ENCODE measurements at regions not wholly inside any gene's neighbourhood (a gene's known extent, or its start where the extent isn't known, plus 50 kb on each side); places are given as distances from the start of the nearest gene placed in this dataset.

DNA sequence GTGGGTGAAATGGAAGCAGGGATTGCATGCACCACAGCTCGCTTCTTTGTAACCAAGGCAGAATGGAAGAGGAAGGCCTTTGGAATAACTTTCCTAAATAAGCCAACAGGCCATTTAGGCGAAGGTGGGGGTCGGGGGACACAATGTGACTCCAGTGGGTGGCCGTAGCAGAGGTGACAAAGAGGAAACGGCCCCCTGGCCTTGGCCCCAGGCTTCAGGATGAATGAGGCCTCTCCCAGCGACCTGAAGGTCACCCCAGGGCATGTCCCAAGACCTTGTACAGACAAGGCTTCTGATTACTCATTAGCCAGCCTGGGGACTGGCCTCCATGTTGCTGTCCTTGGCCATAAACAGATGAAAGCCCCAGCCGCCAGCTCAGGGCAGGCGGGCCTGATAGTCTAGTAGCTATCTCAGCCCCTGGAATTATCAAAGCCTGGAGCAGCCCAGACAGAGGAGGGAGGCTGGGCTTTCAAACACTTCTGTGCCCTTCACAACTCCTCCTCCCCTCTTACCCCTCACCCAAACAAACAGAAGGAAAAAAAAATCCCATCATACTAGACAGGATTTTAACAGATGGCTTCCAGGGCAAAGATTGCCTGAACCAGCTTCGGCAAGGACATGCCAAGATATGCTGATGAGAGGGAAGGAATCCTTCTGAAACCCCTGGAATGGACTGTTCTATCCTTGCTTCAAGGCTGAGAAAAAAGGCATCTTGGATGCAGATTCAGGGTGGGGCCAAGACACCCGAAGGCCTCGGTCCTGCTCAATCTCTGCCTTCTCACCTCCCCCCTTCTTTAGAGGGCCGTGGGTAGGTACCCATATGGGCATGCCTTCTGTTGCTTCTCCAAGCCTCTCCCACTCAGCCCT lies 142.3 kb upstream of the PARP11 start (continued):
- TF ChIP-seq, protein P1, sequence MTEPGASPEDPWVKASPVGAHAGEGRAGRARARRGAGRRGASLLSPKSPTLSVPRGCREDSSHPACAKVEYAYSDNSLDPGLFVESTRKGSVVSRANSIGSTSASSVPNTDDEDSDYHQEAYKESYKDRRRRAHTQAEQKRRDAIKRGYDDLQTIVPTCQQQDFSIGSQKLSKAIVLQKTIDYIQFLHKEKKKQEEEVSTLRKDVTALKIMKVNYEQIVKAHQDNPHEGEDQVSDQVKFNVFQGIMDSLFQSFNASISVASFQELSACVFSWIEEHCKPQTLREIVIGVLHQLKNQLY (CRISPR knock-in tag; IDR thresholded peaks at IDR 0.05): peak; percentile 77
- TF ChIP-seq ZFX (CRISPR knock-in tag; IDR thresholded peaks at IDR 0.05; ENCODE audit: low read depth) (peak; percentile 85), ZNF547 (CRISPR knock-in tag; IDR thresholded peaks at IDR 0.05) (0 out of 2 replicates have a peak, but pooled peaks have one; percentile 30), MED8 (CRISPR knock-in tag; IDR thresholded peaks at IDR 0.05; ENCODE audit: insufficient replicate concordance) (peak; percentile 91), ZNF629 (CRISPR knock-in tag; conservative IDR thresholded peaks at IDR 0.05) (peak; percentile 48; the same call in 1 of the 2 replicates), GATAD1 (CRISPR knock-in tag; IDR thresholded peaks at IDR 0.05) (peak; percentile 49; the same call in 1 of the 2 replicates), ZNF816 (CRISPR knock-in tag; IDR thresholded peaks at IDR 0.05; ENCODE audit: borderline replicate concordance) (peak; percentile 90; the same call in 1 of the 2 replicates), XBP1 (CRISPR knock-in tag; IDR thresholded peaks at IDR 0.05) (0 out of 2 replicates have a peak, but pooled peaks have one; percentile 74), RBAK (CRISPR knock-in tag; IDR thresholded peaks at IDR 0.05) (no peak), CENPT (CRISPR knock-in tag; IDR thresholded peaks at IDR 0.05; ENCODE audit: low read depth) (no peak), NONO (IDR thresholded peaks at IDR 0.05) (no peak), NONO (CRISPR knock-in tag; conservative IDR thresholded peaks at IDR 0.05) (peak; percentile 83; the same call in 1 of the 2 replicates), KDM3A (CRISPR knock-in tag; IDR thresholded peaks at IDR 0.05; ENCODE audit: low read depth) (peak; percentile 92; the same call in 1 of the 2 replicates), JDP2 (CRISPR knock-in tag; IDR thresholded peaks at IDR 0.05; ENCODE audit: borderline replicate concordance) (no peak)
- TF ChIP-seq, protein P2, sequence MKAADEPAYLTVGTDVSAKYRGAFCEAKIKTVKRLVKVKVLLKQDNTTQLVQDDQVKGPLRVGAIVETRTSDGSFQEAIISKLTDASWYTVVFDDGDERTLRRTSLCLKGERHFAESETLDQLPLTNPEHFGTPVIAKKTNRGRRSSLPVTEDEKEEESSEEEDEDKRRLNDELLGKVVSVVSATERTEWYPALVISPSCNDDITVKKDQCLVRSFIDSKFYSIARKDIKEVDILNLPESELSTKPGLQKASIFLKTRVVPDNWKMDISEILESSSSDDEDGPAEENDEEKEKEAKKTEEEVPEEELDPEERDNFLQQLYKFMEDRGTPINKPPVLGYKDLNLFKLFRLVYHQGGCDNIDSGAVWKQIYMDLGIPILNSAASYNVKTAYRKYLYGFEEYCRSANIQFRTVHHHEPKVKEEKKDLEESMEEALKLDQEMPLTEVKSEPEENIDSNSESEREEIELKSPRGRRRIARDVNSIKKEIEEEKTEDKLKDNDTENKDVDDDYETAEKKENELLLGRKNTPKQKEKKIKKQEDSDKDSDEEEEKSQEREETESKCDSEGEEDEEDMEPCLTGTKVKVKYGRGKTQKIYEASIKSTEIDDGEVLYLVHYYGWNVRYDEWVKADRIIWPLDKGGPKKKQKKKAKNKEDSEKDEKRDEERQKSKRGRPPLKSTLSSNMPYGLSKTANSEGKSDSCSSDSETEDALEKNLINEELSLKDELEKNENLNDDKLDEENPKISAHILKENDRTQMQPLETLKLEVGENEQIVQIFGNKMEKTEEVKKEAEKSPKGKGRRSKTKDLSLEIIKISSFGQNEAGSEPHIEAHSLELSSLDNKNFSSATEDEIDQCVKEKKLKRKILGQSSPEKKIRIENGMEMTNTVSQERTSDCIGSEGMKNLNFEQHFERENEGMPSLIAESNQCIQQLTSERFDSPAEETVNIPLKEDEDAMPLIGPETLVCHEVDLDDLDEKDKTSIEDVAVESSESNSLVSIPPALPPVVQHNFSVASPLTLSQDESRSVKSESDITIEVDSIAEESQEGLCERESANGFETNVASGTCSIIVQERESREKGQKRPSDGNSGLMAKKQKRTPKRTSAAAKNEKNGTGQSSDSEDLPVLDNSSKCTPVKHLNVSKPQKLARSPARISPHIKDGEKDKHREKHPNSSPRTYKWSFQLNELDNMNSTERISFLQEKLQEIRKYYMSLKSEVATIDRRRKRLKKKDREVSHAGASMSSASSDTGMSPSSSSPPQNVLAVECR (CRISPR knock-in tag; IDR thresholded peaks at IDR 0.05; ENCODE audit: borderline replicate concordance): peak; percentile 76; the same call in 1 of the 2 replicates
- TF ChIP-seq, protein P3, sequence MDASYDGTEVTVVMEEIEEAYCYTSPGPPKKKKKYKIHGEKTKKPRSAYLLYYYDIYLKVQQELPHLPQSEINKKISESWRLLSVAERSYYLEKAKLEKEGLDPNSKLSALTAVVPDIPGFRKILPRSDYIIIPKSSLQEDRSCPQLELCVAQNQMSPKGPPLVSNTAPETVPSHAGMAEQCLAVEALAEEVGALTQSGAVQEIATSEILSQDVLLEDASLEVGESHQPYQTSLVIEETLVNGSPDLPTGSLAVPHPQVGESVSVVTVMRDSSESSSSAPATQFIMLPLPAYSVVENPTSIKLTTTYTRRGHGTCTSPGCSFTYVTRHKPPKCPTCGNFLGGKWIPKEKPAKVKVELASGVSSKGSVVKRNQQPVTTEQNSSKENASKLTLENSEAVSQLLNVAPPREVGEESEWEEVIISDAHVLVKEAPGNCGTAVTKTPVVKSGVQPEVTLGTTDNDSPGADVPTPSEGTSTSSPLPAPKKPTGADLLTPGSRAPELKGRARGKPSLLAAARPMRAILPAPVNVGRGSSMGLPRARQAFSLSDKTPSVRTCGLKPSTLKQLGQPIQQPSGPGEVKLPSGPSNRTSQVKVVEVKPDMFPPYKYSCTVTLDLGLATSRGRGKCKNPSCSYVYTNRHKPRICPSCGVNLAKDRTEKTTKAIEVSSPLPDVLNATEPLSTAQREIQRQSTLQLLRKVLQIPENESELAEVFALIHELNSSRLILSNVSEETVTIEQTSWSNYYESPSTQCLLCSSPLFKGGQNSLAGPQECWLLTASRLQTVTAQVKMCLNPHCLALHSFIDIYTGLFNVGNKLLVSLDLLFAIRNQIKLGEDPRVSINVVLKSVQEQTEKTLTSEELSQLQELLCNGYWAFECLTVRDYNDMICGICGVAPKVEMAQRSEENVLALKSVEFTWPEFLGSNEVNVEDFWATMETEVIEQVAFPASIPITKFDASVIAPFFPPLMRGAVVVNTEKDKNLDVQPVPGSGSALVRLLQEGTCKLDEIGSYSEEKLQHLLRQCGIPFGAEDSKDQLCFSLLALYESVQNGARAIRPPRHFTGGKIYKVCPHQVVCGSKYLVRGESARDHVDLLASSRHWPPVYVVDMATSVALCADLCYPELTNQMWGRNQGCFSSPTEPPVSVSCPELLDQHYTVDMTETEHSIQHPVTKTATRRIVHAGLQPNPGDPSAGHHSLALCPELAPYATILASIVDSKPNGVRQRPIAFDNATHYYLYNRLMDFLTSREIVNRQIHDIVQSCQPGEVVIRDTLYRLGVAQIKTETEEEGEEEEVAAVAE (CRISPR knock-in tag; IDR thresholded peaks at IDR 0.05; ENCODE audit: borderline replicate concordance): no peak
- TF ChIP-seq, protein P4, sequence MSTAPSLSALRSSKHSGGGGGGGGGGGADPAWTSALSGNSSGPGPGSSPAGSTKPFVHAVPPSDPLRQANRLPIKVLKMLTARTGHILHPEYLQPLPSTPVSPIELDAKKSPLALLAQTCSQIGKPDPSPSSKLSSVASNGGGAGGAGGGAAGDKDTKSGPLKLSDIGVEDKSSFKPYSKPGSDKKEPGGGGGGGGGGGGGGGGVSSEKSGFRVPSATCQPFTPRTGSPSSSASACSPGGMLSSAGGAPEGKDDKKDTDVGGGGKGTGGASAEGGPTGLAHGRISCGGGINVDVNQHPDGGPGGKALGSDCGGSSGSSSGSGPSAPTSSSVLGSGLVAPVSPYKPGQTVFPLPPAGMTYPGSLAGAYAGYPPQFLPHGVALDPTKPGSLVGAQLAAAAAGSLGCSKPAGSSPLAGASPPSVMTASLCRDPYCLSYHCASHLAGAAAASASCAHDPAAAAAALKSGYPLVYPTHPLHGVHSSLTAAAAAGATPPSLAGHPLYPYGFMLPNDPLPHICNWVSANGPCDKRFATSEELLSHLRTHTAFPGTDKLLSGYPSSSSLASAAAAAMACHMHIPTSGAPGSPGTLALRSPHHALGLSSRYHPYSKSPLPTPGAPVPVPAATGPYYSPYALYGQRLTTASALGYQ (CRISPR knock-in tag; IDR thresholded peaks at IDR 0.05): peak; percentile 95; the same call in 1 of the 2 replicates
